HG03025 (cell line): ENCODE measurements at regions not wholly inside any gene's neighbourhood (a gene's known extent, or its start where the extent isn't known, plus 50 kb on each side); places are given as distances from the start of the nearest gene placed in this dataset.
"Not testable (repeated sequence)": the region's sequence is repeated elsewhere in the genome, so short reads cannot be mapped to it uniquely, and the experiment has no call there.

Experiments
- ATAC-seq: cut with Tn5 transposase; IDR thresholded peaks from one replicate; pipeline ENCODE4 v1.9.1; 2021; ENCODE audit warnings: mild to moderate bottlenecking, moderate library complexity; ENCODE audit not compliant: unreplicated experiment, low FRiP score

DNA sequence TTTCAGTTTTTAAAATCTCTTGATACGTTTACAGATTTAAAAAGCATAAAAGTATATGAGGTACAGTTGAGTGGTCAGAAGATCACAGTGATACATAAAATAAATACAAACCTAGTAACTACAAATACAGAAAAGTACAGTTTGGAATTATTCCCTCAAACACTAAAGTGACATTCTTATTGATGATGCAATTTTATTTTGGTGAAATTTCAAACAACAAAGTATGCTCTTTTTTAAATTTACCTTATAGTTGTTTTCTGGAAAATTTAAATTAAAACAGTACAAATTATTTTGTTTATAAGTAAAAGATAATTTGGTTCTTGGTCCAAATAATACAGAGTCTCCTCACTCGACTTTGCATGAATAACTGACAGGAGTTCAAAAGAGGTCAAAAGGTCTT, 1305.1 kb upstream of the GJE1 start:
- no peak for ATAC-seq

DNA sequence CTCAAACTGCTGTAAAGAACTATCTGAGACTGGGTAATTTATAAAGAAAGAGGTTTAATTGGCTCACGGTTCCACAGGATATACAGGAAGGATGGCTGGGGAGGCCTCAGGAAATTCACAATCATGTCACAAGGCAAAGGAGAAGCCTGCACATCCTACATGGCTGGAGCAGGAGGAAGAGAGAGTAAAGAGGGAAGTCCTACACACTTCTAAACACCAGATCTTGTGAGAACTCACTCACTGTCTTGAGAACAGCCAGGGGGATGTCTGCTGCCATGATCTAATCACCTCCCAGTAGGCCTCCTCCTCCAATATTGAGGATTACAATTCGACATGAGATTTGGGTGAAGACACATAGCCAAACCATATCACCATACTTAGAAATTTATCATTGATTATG, 1307.0 kb upstream of the GJE1 start:
- ATAC-seq = no peak

- ATAC-seq = no peak
These were observed 1308.1 kb upstream of the GJE1 start for GRCh38 chr6:140824595-140824994.

- ATAC-seq = no peak
These were observed 1311.5 kb upstream of the GJE1 start for GRCh38 chr6:140821196-140821595.

DNA sequence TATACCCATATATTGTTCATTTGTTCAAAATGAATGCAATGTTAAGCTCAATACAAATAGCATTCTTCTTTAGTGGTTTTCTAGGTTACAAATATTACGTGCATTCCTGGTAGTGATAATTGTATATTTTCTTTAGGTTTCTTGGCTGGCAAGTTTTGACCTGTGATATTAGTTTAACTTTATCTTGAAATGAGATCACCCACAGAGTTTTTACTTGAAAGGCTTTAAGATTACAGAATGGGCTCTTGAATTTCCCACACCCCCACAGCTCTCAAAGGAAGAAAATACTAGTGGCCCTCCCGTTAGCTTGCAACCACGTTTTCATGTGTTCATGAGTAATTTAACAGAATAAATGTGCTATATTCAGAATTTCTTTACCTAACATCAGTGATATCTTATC, 1315.5 kb upstream of the GJE1 start:
- ATAC-seq = no peak

DNA sequence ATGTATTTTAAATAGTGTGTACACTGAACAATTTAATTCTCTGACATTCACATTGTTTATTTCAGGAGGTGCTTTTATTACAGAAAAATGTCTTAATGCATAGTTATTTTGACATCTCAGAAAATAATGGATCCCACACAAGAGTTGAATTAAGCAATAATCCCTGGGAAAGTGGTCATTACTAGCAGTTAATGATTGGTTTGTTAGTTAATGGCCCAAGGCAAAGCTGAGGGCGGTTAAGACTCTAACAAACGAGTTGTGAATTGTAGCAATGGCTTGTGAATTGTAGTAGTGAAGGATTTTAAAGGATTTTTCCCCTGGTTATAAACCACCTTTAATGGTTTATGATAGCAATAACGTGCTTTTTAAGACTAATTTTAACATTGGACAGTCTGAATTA, 1316.0 kb upstream of the GJE1 start:
- ATAC-seq = no peak

GRCh38 chr6:140812636-140813035, 1320.1 kb upstream of the GJE1 start:
- no peak for ATAC-seq

DNA sequence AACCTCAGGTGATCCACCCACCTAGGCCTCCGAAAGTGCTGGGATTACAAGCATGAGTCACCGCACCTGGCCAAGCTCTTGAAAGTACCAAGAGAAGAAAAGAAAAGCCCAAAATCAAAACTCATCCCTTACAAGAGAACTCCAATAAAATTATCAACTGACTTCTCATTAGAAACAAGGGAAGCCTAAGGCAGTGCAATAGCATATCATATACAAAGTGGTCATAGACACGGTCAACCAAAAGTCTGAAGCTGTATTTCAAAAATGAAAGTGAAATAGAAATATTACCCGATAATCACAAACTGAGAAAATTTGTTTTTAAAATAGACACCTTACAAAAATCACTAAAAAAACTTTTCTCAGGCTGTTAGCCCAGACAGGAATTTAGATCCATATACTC, 1321.1 kb upstream of the GJE1 start:
- no peak for ATAC-seq

DNA sequence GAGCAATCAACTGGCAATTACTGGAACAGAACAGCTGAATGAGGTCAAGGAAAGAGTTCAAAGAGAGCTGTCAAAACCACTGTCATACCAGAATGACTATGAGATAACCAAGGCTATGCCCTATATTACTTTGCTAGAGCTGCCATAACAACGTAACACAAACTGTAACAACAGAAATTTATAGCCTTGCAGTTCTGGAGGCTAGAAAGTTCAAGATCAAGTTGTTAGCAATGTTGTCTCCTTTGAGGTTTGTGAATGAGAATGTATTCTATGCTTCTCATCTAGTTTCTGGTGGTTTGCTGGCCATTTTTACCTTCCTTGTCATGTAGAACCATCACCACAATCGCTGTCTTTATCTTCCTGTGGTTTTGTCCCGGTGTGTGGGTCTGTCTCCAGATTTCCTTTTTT, 1323.0 kb upstream of the GJE1 start:
- ATAC-seq = no peak

DNA sequence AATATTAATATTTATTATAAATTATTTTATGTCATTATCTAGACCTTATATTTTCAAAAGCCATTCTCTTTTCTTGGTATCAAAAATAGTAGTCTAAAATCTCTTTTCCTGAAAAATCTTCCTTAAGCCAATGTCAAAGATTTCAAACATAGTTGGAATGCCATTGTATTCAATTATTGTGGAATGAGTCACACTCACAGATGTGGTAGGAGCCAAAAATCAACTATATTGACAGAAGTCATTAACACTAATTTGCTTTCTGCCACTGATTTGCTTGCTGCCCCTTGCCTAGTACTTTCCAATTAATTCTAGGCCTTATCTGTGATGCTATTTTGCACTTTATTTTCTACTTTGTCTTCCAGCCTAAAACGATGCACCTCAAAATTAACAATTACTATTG, 1326.3 kb upstream of the GJE1 start:
- ATAC-seq = no peak

DNA sequence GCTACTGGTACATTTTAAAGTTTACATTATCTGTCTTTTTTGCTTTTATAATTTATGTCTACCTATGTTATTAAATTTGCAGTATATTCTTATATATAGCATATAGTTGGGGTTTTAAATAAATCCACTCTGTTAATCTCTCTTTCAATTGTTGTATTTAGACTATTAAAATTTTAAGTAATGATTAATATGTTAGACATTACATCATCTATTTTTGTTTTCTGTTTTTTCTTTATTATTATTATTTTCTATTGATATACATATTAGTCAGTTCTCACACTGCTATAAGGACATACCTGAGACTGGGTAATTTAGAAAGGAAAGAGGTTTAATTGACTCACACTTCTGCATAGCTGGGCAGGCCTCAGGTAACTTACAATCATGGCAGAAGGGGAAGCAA, 1338.2 kb upstream of the GJE1 start:
- no peak for ATAC-seq

- no peak for ATAC-seq
These were observed 1342.6 kb upstream of the GJE1 start for GRCh38 chr6:140790109-140790508.

- ATAC-seq = no peak
These were observed 1343.3 kb upstream of the GJE1 start for GRCh38 chr6:140789466-140789865.

- ATAC-seq = no peak
These were observed 1346.8 kb upstream of the GJE1 start for GRCh38 chr6:140785926-140786325.

GRCh38 chr6:140784573-140784972, 1348.2 kb upstream of the GJE1 start:
- ATAC-seq = no peak

DNA sequence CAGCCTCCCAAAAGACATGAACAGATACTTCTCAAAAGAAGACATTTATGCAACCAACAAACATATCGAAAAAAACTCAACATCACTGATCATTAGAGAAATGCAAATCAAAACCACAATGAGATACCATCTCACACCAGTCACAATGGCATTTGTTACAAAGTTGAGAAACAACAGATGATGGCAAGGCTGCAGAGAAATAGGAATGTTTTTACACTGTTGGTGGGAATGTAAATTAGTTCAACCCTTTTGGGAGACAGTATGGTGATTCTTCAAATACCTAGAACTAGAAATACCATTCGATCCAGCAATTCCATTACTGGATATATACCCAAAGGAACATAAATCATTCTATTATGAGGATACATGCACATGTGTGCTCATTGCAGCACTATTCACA, 1349.2 kb upstream of the GJE1 start:
- not testable (repeated sequence) for ATAC-seq

DNA sequence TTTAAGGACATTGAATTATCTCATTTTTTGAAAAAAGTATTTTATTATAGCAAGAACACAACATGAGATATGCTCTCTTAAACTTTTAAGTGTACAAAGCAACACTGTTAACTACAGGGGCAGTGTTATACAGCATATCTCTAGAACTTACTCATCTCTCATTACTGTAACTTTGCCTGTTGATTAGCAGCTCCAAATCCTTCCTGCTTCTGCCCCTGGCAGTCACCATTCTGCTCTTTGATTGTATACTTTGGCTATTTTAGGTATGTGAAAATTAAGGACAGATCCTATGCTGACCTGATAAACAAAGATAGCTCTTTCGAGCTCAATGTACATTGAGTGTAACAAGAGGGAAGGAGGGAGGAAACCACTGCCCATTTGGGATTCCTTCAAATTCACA, 1349.8 kb upstream of the GJE1 start:
- ATAC-seq = no peak

GRCh38 chr6:140779991-140780596, 1352.6 kb upstream of the GJE1 start:
- ATAC-seq = no peak

GRCh38 chr6:140779341-140779740, 1353.4 kb upstream of the GJE1 start:
- ATAC-seq = no peak

GRCh38 chr6:140777780-140778179, 1354.9 kb upstream of the GJE1 start:
- no peak for ATAC-seq

DNA sequence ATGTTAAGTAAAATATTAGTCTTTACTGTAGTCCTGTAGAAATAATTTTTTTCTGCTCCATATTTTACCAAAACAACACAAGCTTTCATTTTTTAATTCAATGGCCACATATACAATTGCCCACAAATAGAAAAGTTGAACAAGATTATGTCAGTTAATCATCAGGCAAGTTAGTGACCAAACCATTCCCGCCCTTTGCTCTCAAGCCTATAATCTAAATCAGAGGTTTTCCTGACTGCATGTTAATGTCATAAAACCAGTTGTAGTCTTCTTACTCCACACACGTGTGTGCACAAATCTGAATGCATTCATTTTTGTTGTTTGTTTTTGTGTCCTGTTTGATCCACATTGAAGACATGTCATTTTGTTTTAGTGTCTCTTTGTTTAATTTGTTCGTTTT, 1357.7 kb upstream of the GJE1 start:
- no peak for ATAC-seq

GRCh38 chr6:140774080-140774505, 1358.6 kb upstream of the GJE1 start:
- peak; percentile 99 for ATAC-seq

GRCh38 chr6:140773276-140773675, 1359.4 kb upstream of the GJE1 start:
- no peak for ATAC-seq
